C1 segment of cervical spinal cord (tissue), 14 donors: ENCODE measurements at regions not wholly inside any gene's neighbourhood (a gene's known extent, or its start where the extent isn't known, plus 50 kb on each side); places are given as distances from the start of the nearest gene placed in this dataset.
"Not testable (repeated sequence)": the region's sequence is repeated elsewhere in the genome, so short reads cannot be mapped to it uniquely, and the experiment has no call there.

Experiments used
- DNase-seq, 14 donors: peaks; one replicate each; lab custom pipeline; 2025; lab: John Stamatoyannopoulos, UW

- no peak for DNase-seq
These were observed 1233.2 kb upstream of the AUTS2 start for GRCh38 chr7:68364886-68365625.

GRCh38 chr7:68371985-68372384 lies 1226.3 kb upstream of the AUTS2 start:
- DNase-seq = no peak

- no peak for DNase-seq
These were observed 1222.1 kb upstream of the AUTS2 start for GRCh38 chr7:68376131-68376661.

- no peak for DNase-seq
These were observed 1216.5 kb upstream of the AUTS2 start for GRCh38 chr7:68381731-68382130.

- no peak for DNase-seq
These were observed 1213.7 kb upstream of the AUTS2 start for GRCh38 chr7:68384581-68384980.

GRCh38 chr7:68393051-68393450 lies 1205.2 kb upstream of the AUTS2 start:
- no peak for DNase-seq

- no peak for DNase-seq
These were observed 1204.1 kb upstream of the AUTS2 start for GRCh38 chr7:68394131-68394530.

GRCh38 chr7:68399991-68400590 lies 1198.2 kb upstream of the AUTS2 start:
- no peak for DNase-seq

GRCh38 chr7:68400783-68401182 lies 1197.5 kb upstream of the AUTS2 start:
- no peak for DNase-seq

- DNase-seq = no peak
These were observed 1197.0 kb upstream of the AUTS2 start for GRCh38 chr7:68401313-68401712.

- no peak for DNase-seq
These were observed 1191.8 kb upstream of the AUTS2 start for GRCh38 chr7:68406480-68406879.

GRCh38 chr7:68407460-68407859 lies 1190.8 kb upstream of the AUTS2 start:
- no peak for DNase-seq

GRCh38 chr7:68408873-68409272 lies 1189.4 kb upstream of the AUTS2 start:
- DNase-seq = no peak

GRCh38 chr7:68409851-68410250 lies 1188.4 kb upstream of the AUTS2 start:
- DNase-seq = no peak

GRCh38 chr7:68410693-68411092 lies 1187.6 kb upstream of the AUTS2 start:
- not testable (repeated sequence) for DNase-seq

- DNase-seq = no peak
These were observed 1186.5 kb upstream of the AUTS2 start for GRCh38 chr7:68411742-68412141.

- no peak for DNase-seq
These were observed 1183.4 kb upstream of the AUTS2 start for GRCh38 chr7:68414631-68415425.

- DNase-seq = no peak
These were observed 1181.3 kb upstream of the AUTS2 start for GRCh38 chr7:68417002-68417401.

GRCh38 chr7:68417659-68418058 lies 1180.6 kb upstream of the AUTS2 start:
- DNase-seq = no peak

- peak in 9 of 14 donors; percentile 12 to 62 (median 30) for DNase-seq
These were observed 1177.7 kb upstream of the AUTS2 start for GRCh38 chr7:68420342-68421192.

- no peak for DNase-seq
These were observed 1176.6 kb upstream of the AUTS2 start for GRCh38 chr7:68421712-68422111.
